GM06990 (cell line): ENCODE measurements at regions not wholly inside any gene's neighbourhood (a gene's known extent, or its start where the extent isn't known, plus 50 kb on each side); places are given as distances from the start of the nearest gene placed in this dataset.

Experiments
- DNase-seq: peaks from one replicate; pipeline ENCODE4 v3.0.0-alpha.2; 2011; ENCODE audit not compliant: insufficient read length; ENCODE audit errors: extremely low read depth
- H3K27me3 ChIP-seq: replicated peaks from 2 replicates; pipeline ENCODE4 v1.6.0; 2011; ENCODE audit warnings: low read length; ENCODE audit not compliant: control insufficient read depth, insufficient read depth
- H3K36me3 ChIP-seq: 2 replicates; pipeline ENCODE4 v1.5.1; 2011; ENCODE audit warnings: low read length; ENCODE audit not compliant: control insufficient read depth, insufficient read depth
- H3K4me3 ChIP-seq: replicated peaks from 2 replicates; pipeline ENCODE4 v1.5.1; 2011; ENCODE audit warnings: low read depth, mild to moderate bottlenecking, control low read depth, low read length
- CTCF ChIP-seq: IDR thresholded peaks from 2 replicates; pipeline ENCODE4 v1.5.1; 2011; ENCODE audit warnings: low read length, control low read depth, mild to moderate bottlenecking, inconsistent platforms; ENCODE audit not compliant: insufficient read depth, poor library complexity, severe bottlenecking

GRCh38 chr4:138616775-138617174, 374.6 kb upstream of the SLC7A11 start:
- no peak for TF ChIP-seq CTCF
- DNase-seq: no peak
- H3K27me3 ChIP-seq: no peaks in the 10 kb centered on the region

GRCh38 chr4:138614398-138615142, 372.4 kb upstream of the SLC7A11 start:
- DNase-seq: no peak
- H3K36me3 ChIP-seq: no peaks in the 10 kb centered on the region
- H3K27me3 ChIP-seq: no peaks in the 10 kb centered on the region
- TF ChIP-seq CTCF: no peak
- H3K4me3 ChIP-seq: no peak overlapping the region

More at GRCh38 chr4:138616775-138617174, 374.6 kb upstream of the SLC7A11 start:
- Histone ChIP-seq H3K36me3 (no peaks in the 10 kb centered on the region), H3K4me3 (no peak overlapping the region)

DNA sequence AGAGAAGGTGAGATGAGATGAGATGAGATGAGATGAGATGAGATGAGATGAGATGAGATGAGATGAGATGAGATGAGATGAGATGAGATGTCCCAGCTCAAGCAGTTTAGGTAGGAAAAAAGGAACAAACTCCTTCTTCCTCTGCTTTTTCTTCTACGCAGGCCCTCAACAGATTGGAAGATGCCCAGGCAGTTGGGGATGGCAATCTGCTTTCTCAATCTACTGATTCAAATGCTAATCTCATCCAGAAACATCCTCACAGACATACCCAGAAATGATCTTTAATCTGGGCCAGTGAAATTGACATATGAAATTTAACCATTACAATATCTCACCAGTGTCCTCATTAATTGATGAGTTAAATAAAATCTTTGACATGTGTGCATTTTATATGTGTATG, 370.3 kb upstream of the SLC7A11 start:
- Histone ChIP-seq H3K27me3 (no peaks in the 10 kb centered on the region), H3K36me3 (no peaks in the 10 kb centered on the region), H3K4me3 (no peak overlapping the region)
- DNase-seq: no peak
- no peak for TF ChIP-seq CTCF

GRCh38 chr4:138611721-138612120, 369.6 kb upstream of the SLC7A11 start:
- Histone ChIP-seq H3K36me3 (no peaks in the 10 kb centered on the region), H3K4me3 (no peak overlapping the region), H3K27me3 (no peaks in the 10 kb centered on the region)
- DNase-seq: no peak
- TF ChIP-seq CTCF: no peak

- DNase-seq: no peak
- Histone ChIP-seq H3K36me3 (no peaks in the 10 kb centered on the region), H3K4me3 (no peak overlapping the region), H3K27me3 (no peaks in the 10 kb centered on the region)
- TF ChIP-seq CTCF: no peak
Observed at GRCh38 chr4:138611017-138611416, 368.9 kb upstream of the SLC7A11 start.
